Stimulated activated CD4-positive, alpha-beta T cell treated with anti-CD3 and anti-CD28 coated beads, TNF-alpha, amount 100 ng/mL, for 1 hour (primary cell): ENCODE measurements at regions not wholly inside any gene's neighbourhood (a gene's known extent, or its start where the extent isn't known, plus 50 kb on each side); places are given as distances from the start of the nearest gene placed in this dataset.
"Not testable (repeated sequence)": the region's sequence is repeated elsewhere in the genome, so short reads cannot be mapped to it uniquely, and the experiment has no call there.

Experiments
- DNase-seq, 3 donors: peaks; one replicate each; pipeline ENCODE4 v3.0.0-alpha.2; 2020; ENCODE audit warnings: low read depth in 3 of 3, low spot score in 1 of 3

GRCh38 chr3:98702166-98702565 lies 61.0 kb upstream of the ST3GAL6 start:
- DNase-seq = no peak

DNA sequence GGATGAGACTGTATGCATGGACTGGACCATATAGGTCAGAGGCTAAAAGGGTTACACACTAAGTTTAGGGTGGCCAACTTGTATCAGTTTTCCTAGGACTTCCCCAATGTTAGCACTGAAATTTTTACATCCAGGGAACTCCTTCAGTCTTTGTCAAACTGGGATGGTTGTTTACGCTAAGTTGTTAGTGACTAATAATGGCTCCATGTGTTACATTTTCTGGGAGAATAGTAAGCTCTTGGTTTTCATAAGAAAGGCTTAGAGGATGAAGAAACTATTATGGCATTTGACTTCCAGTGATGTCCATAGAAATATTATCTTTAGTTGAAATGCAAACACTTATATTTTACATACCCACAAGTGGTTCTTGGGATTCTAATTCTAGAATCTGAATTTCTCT lies 57.9 kb upstream of the ST3GAL6 start:
- no peak for DNase-seq

DNA sequence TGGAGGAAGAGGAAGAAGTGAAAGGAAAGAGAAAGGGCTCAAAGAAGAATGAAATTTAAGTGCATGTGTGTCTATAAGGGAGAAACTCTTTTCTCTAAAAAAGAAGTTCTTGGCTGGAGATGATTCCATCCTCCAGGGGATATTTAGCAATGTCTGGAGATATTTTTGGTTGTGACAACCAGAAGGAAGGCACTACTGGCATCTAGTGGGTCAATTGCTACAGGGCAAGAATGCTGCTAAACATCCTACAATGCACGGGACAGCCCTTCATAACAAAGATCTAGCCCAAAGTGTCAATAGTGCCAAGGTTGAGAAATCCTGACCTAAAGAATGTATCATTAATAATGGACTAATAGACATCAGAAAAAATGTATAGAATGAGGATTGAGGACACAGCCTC lies 57.4 kb upstream of the ST3GAL6 start:
- DNase-seq = no peak

GRCh38 chr3:98708681-98709080 lies 54.5 kb upstream of the ST3GAL6 start:
- DNase-seq = not testable (repeated sequence)

GRCh38 chr3:98709441-98709840 lies 53.7 kb upstream of the ST3GAL6 start:
- no peak for DNase-seq

GRCh38 chr3:98710067-98710659 lies 53.0 kb upstream of the ST3GAL6 start:
- DNase-seq = no peak

DNA sequence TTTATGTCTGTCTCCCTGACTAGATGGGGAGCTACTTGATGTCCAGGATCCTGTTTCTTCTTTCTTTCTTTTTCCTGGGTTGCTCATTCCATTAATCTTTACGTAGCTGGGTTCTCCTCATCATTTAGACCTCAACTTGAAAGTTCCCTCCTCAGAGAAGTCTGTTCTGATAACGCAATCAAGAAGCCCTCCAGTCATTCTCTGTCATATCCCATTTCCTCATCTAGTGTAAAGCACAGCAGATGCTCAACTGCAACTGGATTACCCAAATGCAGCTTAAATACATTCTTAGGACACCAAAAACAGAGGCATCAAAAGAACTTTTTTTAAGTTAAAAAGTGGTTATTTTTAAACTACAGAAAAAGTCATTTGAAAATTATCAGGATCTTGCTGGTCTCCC lies 51.7 kb upstream of the ST3GAL6 start:
- no peak for DNase-seq

GRCh38 chr3:98712726-98713125 lies 50.4 kb upstream of the ST3GAL6 start:
- DNase-seq = no peak

DNA sequence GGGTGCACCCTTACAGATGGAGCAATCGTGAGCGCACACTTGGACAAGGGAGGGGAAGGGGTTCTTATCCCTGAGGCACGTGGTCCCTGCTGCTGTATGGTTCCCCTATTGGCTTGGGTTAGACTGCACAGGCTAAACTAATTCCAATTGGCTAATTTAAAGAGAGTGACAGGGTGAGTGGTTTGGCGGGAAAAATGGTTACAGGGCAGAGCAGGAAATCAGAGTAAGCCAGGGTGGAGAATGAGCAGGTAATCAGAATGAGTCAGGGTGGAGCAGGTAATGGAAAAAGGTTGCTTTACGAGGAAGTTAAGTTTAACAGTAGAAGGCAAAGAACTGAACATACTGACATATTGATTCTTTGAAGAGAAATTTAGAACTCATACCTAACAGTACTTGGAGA lies 49.8 kb upstream of the ST3GAL6 start:
- not testable (repeated sequence) for DNase-seq
